H9 (cell line): ENCODE measurements at regions not wholly inside any gene's neighbourhood (a gene's known extent, or its start where the extent isn't known, plus 50 kb on each side); places are given as distances from the start of the nearest gene placed in this dataset.

Experiments used
- DNase-seq: peaks from one replicate; pipeline ENCODE4 v3.0.0-alpha.2; 2017
- H2AFZ ChIP-seq: one replicate; pipeline ENCODE4 v1.6.1; 2013; ENCODE audit warnings: mild to moderate bottlenecking, low read length, control low read depth, moderate library complexity
- H2AK5ac ChIP-seq: 2 replicates; pipeline ENCODE4 v1.6.1; 2013; ENCODE audit warnings: low read length, control low read depth, mixed read lengths; ENCODE audit not compliant: insufficient read length
- H2BK120ac ChIP-seq: one replicate; pipeline ENCODE4 v1.6.1; 2013; ENCODE audit warnings: low read depth, mild to moderate bottlenecking, low read length, control low read depth, inconsistent platforms; ENCODE audit not compliant: poor library complexity, severe bottlenecking
- H2BK12ac ChIP-seq: 2 replicates; pipeline ENCODE4 v1.6.1; 2013; ENCODE audit warnings: low read length, control low read depth, mixed read lengths, low read depth; ENCODE audit not compliant: insufficient read length
- H2BK15ac ChIP-seq: 2 replicates; pipeline ENCODE4 v1.6.1; 2013; ENCODE audit warnings: low read depth, low read length, control low read depth
- H2BK20ac ChIP-seq: one replicate; pipeline ENCODE4 v1.6.1; 2013; ENCODE audit warnings: low read depth, mild to moderate bottlenecking, low read length, control low read depth, inconsistent platforms; ENCODE audit not compliant: poor library complexity, severe bottlenecking
- H2BK5ac ChIP-seq: 2 replicates; pipeline ENCODE4 v1.6.1; 2013; ENCODE audit warnings: low read length, control low read depth, mixed read lengths; ENCODE audit not compliant: insufficient read length
- H3K14ac ChIP-seq: 2 replicates; pipeline ENCODE4 v1.6.1; 2013; ENCODE audit warnings: low read length, control low read depth; ENCODE audit not compliant: insufficient read depth
- H3K18ac ChIP-seq: 2 replicates; pipeline ENCODE4 v1.6.1; 2013; ENCODE audit warnings: low read depth, mild to moderate bottlenecking, mixed read lengths, low read length, control low read depth; ENCODE audit not compliant: insufficient read length
- H3K23ac ChIP-seq: 2 replicates; pipeline ENCODE4 v1.6.1; 2013; ENCODE audit warnings: low read length, control low read depth, mixed read lengths, low read depth; ENCODE audit not compliant: insufficient read length
- H3K23me2 ChIP-seq: 2 replicates; pipeline ENCODE4 v1.6.1; 2013; ENCODE audit warnings: low read depth, mild to moderate bottlenecking, mixed read lengths, low read length, control low read depth; ENCODE audit not compliant: insufficient read length, poor library complexity, severe bottlenecking
- H3K27ac ChIP-seq: 2 replicates; pipeline ENCODE4 v1.5.1; 2013; ENCODE audit warnings: low read length, control low read depth, mixed read lengths, low read depth; ENCODE audit not compliant: insufficient read length
- H3K27me3 ChIP-seq: 2 replicates; pipeline ENCODE4 v1.6.1; 2013; ENCODE audit warnings: low read length, control low read depth, inconsistent platforms; ENCODE audit not compliant: insufficient read depth
- H3K4ac ChIP-seq: 2 replicates; pipeline ENCODE4 v1.6.1; 2013; ENCODE audit warnings: low read depth, mild to moderate bottlenecking, control low read depth, inconsistent platforms, low read length, moderate library complexity
- H3K4me1 ChIP-seq: 2 replicates; pipeline ENCODE4 v1.6.1; 2013; ENCODE audit warnings: low read length, control low read depth, inconsistent platforms; ENCODE audit not compliant: insufficient read depth
- H3K4me2 ChIP-seq: 2 replicates; pipeline ENCODE4 v1.6.1; 2013; ENCODE audit warnings: low read length, control low read depth, mixed read lengths; ENCODE audit not compliant: insufficient read length, insufficient read depth
- H3K56ac ChIP-seq: 2 replicates; pipeline ENCODE4 v1.6.1; 2013; ENCODE audit warnings: low read depth, mild to moderate bottlenecking, mixed read lengths, low read length, control low read depth; ENCODE audit not compliant: insufficient read length
- H3K79me1 ChIP-seq: 2 replicates; pipeline ENCODE4 v1.6.1; 2013; ENCODE audit warnings: low read depth, mild to moderate bottlenecking, moderate library complexity, low read length, control low read depth, inconsistent platforms; ENCODE audit not compliant: insufficient read depth, poor library complexity, severe bottlenecking
- H3K79me2 ChIP-seq: 2 replicates; pipeline ENCODE4 v1.6.1; 2013; ENCODE audit warnings: low read length, control low read depth, inconsistent platforms; ENCODE audit not compliant: insufficient read depth
- H3K9ac ChIP-seq: 2 replicates; pipeline ENCODE4 v1.6.1; 2013; ENCODE audit warnings: low read length, control low read depth, mixed read lengths; ENCODE audit not compliant: insufficient read length; ENCODE audit errors: extremely low read depth
- H3K9me3 ChIP-seq: one replicate; pipeline ENCODE4 v1.6.1; 2013; ENCODE audit warnings: low read depth, low read length, inconsistent platforms; ENCODE audit not compliant: control insufficient read depth
- H3T11ph ChIP-seq: one replicate; pipeline ENCODE4 v1.6.1; 2013; ENCODE audit warnings: mild to moderate bottlenecking, low read length, control low read depth, inconsistent platforms
- H4K20me1 ChIP-seq: one replicate; pipeline ENCODE4 v1.6.1; 2013; ENCODE audit not compliant: control insufficient read depth, insufficient read length, insufficient read depth
- H4K5ac ChIP-seq: 2 replicates; pipeline ENCODE4 v1.6.1; 2013; ENCODE audit warnings: low read depth, mild to moderate bottlenecking, mixed read lengths, low read length, control low read depth; ENCODE audit not compliant: insufficient read length
- H4K8ac ChIP-seq: replicated peaks from 2 replicates; pipeline ENCODE4 v1.6.1; 2013; ENCODE audit warnings: low read length, control low read depth, mixed read lengths, low read depth; ENCODE audit not compliant: insufficient read length
- H4K91ac ChIP-seq: 2 replicates; pipeline ENCODE4 v1.6.1; 2013; ENCODE audit warnings: low read depth, mild to moderate bottlenecking, moderate library complexity, mixed read lengths, low read length, control low read depth; ENCODE audit not compliant: insufficient read length
- H3K27ac Mint-ChIP-seq, 3 experiments: 2 replicates in 2 of 3; 3 replicates in 1 of 3; pipeline ENCODE4 v1.8.0; 2020 to 2021; ENCODE audit warnings: mixed read lengths in 3 of 3, mild to moderate bottlenecking in 1 of 3, moderate library complexity in 1 of 3
- H3K27me3 Mint-ChIP-seq: 2 replicates; pipeline ENCODE4 v1.8.0; 2021; ENCODE audit warnings: low read depth, mild to moderate bottlenecking, moderate library complexity, mixed read lengths
- H3K36me3 Mint-ChIP-seq, 3 experiments: 2 replicates in 2 of 3; 3 replicates in 1 of 3; pipeline ENCODE4 v1.8.0; 2020 to 2021; ENCODE audit warnings: low read depth in 3 of 3, mixed read lengths in 3 of 3; ENCODE audit not compliant: insufficient read depth in 1 of 3
- H3K4me1 Mint-ChIP-seq, 2 experiments: 2 replicates each; pipeline ENCODE4 v1.8.0; 2020; ENCODE audit warnings: mixed read lengths in 2 of 2
- H3K4me3 Mint-ChIP-seq, 2 experiments: 2 replicates in 1 of 2; 3 replicates in 1 of 2; pipeline ENCODE4 v1.8.0; 2020 to 2021; ENCODE audit warnings: mild to moderate bottlenecking in 2 of 2, mixed read lengths in 2 of 2, moderate library complexity in 1 of 2
- H3K9me3 Mint-ChIP-seq, 2 experiments: 2 replicates in 1 of 2; 3 replicates in 1 of 2; pipeline ENCODE4 v1.8.0; 2020; ENCODE audit warnings: mild to moderate bottlenecking in 2 of 2, mixed read lengths in 2 of 2, moderate library complexity in 1 of 2
- WGBS: extraction: QIAGEN DNeasy Blood & Tissue Kit; methylation state at CpG from one replicate; pipeline ENCODE4 v1.1.7; 2013; ENCODE audit warnings: missing lambda C conversion rate, low lambda C conversion rate, mixed read lengths; ENCODE audit not compliant: insufficient read length; ENCODE audit errors: extremely low coverage; 5-methylcytosine and 5-hydroxymethylcytosine counted together
- TF ChIP-seq, protein P1 (sequence below): fragments of 200-600 bp; sonication (generic); conservative IDR thresholded peaks from 3 replicates; pipeline ENCODE4 v1.8.0; 2021; ENCODE audit warnings: antibody characterized with exemption, mild to moderate bottlenecking

GRCh38 chr7:81623251-81623855 lies 146.5 kb downstream of the HGF start:
- H2BK15ac ChIP-seq = no peak overlapping the region
- no peak overlapping the region for H2BK12ac ChIP-seq
- no peak overlapping the region for H2AFZ ChIP-seq
- no peaks in the 10 kb centered on the region for H3K27me3 ChIP-seq
- no peak overlapping the region for H2BK20ac ChIP-seq
- Mint-ChIP-seq H3K4me1 (peaks cover 4 to 5% of the 10 kb centered on the region in 2 experiments; a peak in 3 of 4 replicates), H3K4me3 (no peak overlapping the region), H3K27me3 (no peaks in the 10 kb centered on the region), H3K9me3 (no peaks in the 10 kb centered on the region), H3K27ac (0 out of 7 replicates have a peak overlapping the region, but pooled peaks of 1 of the 3 experiments have one; percentile 13), H3K36me3 (no peaks in the 10 kb centered on the region)
- H4K8ac ChIP-seq = no peak overlapping the region
- no peak overlapping the region for H3K4ac ChIP-seq
- H3K79me1 ChIP-seq = no peaks in the 10 kb centered on the region
- H3K14ac ChIP-seq = no peak overlapping the region
- no peak overlapping the region for H3K9ac ChIP-seq
- no peak overlapping the region for H2AK5ac ChIP-seq
- no peak overlapping the region for H4K5ac ChIP-seq
- H2BK120ac ChIP-seq = no peak overlapping the region
- H2BK5ac ChIP-seq = no peak overlapping the region
- no peak overlapping the region for H3K56ac ChIP-seq
- no peak overlapping the region for H3K18ac ChIP-seq
- H3K9me3 ChIP-seq = no peaks in the 10 kb centered on the region
- H3K23me2 ChIP-seq = no peaks in the 10 kb centered on the region
- H4K20me1 ChIP-seq = no peaks in the 10 kb centered on the region
- H3K79me2 ChIP-seq = no peaks in the 10 kb centered on the region
- no peak for DNase-seq
- no peak overlapping the region for H3T11ph ChIP-seq
- H3K23ac ChIP-seq = no peak overlapping the region
- H3K4me1 ChIP-seq = no peaks in the 10 kb centered on the region
- TF ChIP-seq, protein P1, sequence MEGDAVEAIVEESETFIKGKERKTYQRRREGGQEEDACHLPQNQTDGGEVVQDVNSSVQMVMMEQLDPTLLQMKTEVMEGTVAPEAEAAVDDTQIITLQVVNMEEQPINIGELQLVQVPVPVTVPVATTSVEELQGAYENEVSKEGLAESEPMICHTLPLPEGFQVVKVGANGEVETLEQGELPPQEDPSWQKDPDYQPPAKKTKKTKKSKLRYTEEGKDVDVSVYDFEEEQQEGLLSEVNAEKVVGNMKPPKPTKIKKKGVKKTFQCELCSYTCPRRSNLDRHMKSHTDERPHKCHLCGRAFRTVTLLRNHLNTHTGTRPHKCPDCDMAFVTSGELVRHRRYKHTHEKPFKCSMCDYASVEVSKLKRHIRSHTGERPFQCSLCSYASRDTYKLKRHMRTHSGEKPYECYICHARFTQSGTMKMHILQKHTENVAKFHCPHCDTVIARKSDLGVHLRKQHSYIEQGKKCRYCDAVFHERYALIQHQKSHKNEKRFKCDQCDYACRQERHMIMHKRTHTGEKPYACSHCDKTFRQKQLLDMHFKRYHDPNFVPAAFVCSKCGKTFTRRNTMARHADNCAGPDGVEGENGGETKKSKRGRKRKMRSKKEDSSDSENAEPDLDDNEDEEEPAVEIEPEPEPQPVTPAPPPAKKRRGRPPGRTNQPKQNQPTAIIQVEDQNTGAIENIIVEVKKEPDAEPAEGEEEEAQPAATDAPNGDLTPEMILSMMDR = no peak
- no peak overlapping the region for H3K27ac ChIP-seq
- whole genome bisulfite sequencing = no CpG with 5 or more reads among the region's 1 CpG
- H4K91ac ChIP-seq = no peak overlapping the region
- no peak overlapping the region for H3K4me2 ChIP-seq
